IMR-90 (cell line): ENCODE measurements at regions not wholly inside any gene's neighbourhood (a gene's known extent, or its start where the extent isn't known, plus 50 kb on each side); places are given as distances from the start of the nearest gene placed in this dataset.

Source experiments
- BHLHE40 ChIP-seq: fragments of 150-350 bp; IDR thresholded peaks from 2 replicates; pipeline ENCODE4 v1.6.1; 2016; ENCODE audit warnings: mild to moderate bottlenecking, low read depth, low read length
- CEBPB ChIP-seq: IDR thresholded peaks from 2 replicates; pipeline ENCODE4 v1.6.1; 2012; ENCODE audit warnings: low read depth, low read length, improper control_type of control experiment
- CHD1 ChIP-seq: IDR thresholded peaks from 2 replicates; pipeline ENCODE4 v1.6.1; 2012; ENCODE audit warnings: low read depth, low read length, improper control_type of control experiment
- MAFK ChIP-seq: IDR thresholded peaks from 2 replicates; pipeline ENCODE4 v1.6.1; 2012; ENCODE audit warnings: low read depth, low read length, improper control_type of control experiment
- MXI1 ChIP-seq: IDR thresholded peaks from 2 replicates; pipeline ENCODE4 v1.6.1; 2012; ENCODE audit warnings: low read depth, mild to moderate bottlenecking, low read length, moderate library complexity, borderline replicate concordance
- NFE2L2 ChIP-seq: fragments of 150-350 bp; IDR thresholded peaks from 2 replicates; pipeline ENCODE4 v1.6.1; 2016; ENCODE audit warnings: low read depth, mild to moderate bottlenecking, low read length
- POLR2A ChIP-seq: IDR thresholded peaks from 2 replicates; pipeline ENCODE4 v1.6.1; 2012; ENCODE audit warnings: mild to moderate bottlenecking, low read depth, low read length
- RAD21 ChIP-seq: IDR thresholded peaks from 2 replicates; pipeline ENCODE4 v1.6.1; 2012; ENCODE audit warnings: low read length, improper control_type of control experiment
- RFX5 ChIP-seq: IDR thresholded peaks from 2 replicates; pipeline ENCODE4 v1.8.0; 2012; ENCODE audit warnings: low read depth, mild to moderate bottlenecking, low read length, moderate library complexity
- SMC3 ChIP-seq: fragments of 150-350 bp; IDR thresholded peaks from 2 replicates; pipeline ENCODE4 v1.6.1; 2016; ENCODE audit warnings: low read depth, mild to moderate bottlenecking, antibody characterized with exemption, low read length, moderate library complexity
- TF ChIP-seq, protein P1 (sequence below): conservative IDR thresholded peaks from 2 replicates; pipeline ENCODE4 v1.5.1; 2012; ENCODE audit warnings: mild to moderate bottlenecking, low read depth, low read length, improper control_type of control experiment

DNA sequence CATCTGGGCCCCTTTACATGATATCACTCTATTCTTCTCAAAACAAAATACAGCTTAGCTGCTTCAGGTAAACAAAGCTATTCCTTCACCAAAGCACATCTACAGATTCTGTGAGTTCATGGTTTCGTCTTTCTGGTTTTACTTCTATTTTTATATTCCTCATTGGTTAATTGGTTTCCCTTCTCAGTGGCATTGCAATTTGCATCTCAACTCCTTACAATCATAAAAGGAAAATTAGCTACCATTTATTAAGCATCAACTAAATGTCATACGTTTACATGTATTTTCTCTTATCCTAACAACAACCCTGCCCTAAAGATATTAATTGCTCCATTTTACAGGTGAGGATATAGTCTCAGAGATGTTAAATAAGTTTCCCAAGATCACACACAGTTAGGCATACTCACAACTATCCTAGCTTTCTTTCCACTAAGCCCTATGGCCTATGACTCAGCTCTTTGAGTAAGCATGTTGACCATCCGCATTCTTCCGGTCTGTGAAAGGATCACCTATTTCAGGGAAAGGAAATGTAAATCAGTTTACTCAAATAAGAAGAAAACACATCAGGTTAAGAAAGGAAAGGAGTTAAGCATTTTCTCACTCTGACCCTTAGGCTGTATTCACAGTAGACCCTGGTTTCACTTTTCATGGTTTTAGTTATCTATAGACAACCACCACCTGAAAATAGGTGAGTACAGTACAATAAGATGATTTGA lies 146.1 kb downstream of the CAAP1 start:
- no peak for TF ChIP-seq POLR2A
- TF ChIP-seq, protein P1, sequence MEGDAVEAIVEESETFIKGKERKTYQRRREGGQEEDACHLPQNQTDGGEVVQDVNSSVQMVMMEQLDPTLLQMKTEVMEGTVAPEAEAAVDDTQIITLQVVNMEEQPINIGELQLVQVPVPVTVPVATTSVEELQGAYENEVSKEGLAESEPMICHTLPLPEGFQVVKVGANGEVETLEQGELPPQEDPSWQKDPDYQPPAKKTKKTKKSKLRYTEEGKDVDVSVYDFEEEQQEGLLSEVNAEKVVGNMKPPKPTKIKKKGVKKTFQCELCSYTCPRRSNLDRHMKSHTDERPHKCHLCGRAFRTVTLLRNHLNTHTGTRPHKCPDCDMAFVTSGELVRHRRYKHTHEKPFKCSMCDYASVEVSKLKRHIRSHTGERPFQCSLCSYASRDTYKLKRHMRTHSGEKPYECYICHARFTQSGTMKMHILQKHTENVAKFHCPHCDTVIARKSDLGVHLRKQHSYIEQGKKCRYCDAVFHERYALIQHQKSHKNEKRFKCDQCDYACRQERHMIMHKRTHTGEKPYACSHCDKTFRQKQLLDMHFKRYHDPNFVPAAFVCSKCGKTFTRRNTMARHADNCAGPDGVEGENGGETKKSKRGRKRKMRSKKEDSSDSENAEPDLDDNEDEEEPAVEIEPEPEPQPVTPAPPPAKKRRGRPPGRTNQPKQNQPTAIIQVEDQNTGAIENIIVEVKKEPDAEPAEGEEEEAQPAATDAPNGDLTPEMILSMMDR: no peak
- no peak for TF ChIP-seq CHD1
- no peak for TF ChIP-seq BHLHE40
- no peak for TF ChIP-seq RFX5
- no peak for TF ChIP-seq MAFK
- TF ChIP-seq RAD21: no peak
- TF ChIP-seq SMC3: no peak
- peak; percentile 14; the same call in 1 of the 2 replicates for TF ChIP-seq NFE2L2
- no peak for TF ChIP-seq CEBPB
- TF ChIP-seq MXI1: no peak
